NT2/D1 (cell line): ENCODE measurements at regions not wholly inside any gene's neighbourhood (a gene's known extent, or its start where the extent isn't known, plus 50 kb on each side); places are given as distances from the start of the nearest gene placed in this dataset.

Experiments used
- SUZ12 ChIP-seq: IDR thresholded peaks from 2 replicates; pipeline ENCODE4 v1.6.1; 2011; ENCODE audit not compliant: insufficient read length, insufficient read depth; ENCODE audit errors: extremely low read depth
- YY1 ChIP-seq: IDR thresholded peaks from 2 replicates; pipeline ENCODE4 v1.6.1; 2011; ENCODE audit not compliant: insufficient read length, insufficient read depth
- ZNF274 ChIP-seq: IDR thresholded peaks from 2 replicates; pipeline ENCODE4 v1.6.1; 2011; ENCODE audit warnings: mild to moderate bottlenecking, low read depth, low read length

- TF ChIP-seq SUZ12 (no peak), YY1 (no peak), ZNF274 (no peak)
Observed at GRCh38 chr5:128876569-128877382, 88.5 kb upstream of the SLC27A6 start.
